B cell (primary cell): ENCODE measurements at regions not wholly inside any gene's neighbourhood (a gene's known extent, or its start where the extent isn't known, plus 50 kb on each side); places are given as distances from the start of the nearest gene placed in this dataset.

Source experiments
- ATAC-seq: fragments of 200-7000 bp; cut with Tn5 transposase; one replicate; pipeline ENCODE4 v1.10.0; 2021; ENCODE audit warnings: low read depth, mild to moderate bottlenecking, moderate number of reproducible peaks, moderate library complexity
- CTCF ChIA-PET: fragments of 350-600 bp; sonication (Branson Sonifier 250); formaldehyde crosslinking; loops from one replicate; lab custom pipeline; 2021; ENCODE audit warnings: antibody characterized with exemption, inconsistent platforms; lab: Charles Lee
- POLR2A ChIA-PET: fragments of 350-600 bp; sonication (Branson Sonifier 250); formaldehyde crosslinking; loops from one replicate; lab custom pipeline; 2021; ENCODE audit warnings: antibody characterized with exemption; lab: Charles Lee
- DNase-seq: peaks from one replicate; pipeline ENCODE4 v3.0.0; 2013
- H2AFZ ChIP-seq: 2 replicates; pipeline ENCODE4 v1.6.1; 2012; ENCODE audit warnings: mild to moderate bottlenecking, low read depth, low read length; ENCODE audit not compliant: insufficient read depth, poor library complexity, severe bottlenecking
- H3K27ac ChIP-seq, 2 donors: 1 replicate in 1 of 2; 2 replicates in 1 of 2; pipeline ENCODE4 v1.5.1; 2012 to 2013; ENCODE audit warnings: low read length in 2 of 2, mild to moderate bottlenecking in 2 of 2, moderate library complexity in 1 of 2
- H3K27me3 ChIP-seq, 4 experiments: fragments of 200-600 bp in 1 of 4; sonication (generic) in 1 of 4; replicated peaks in 1 of 4; 1 replicate in 2 of 4; 2 replicates in 2 of 4; pipeline versions ENCODE4 v1.6.1 to v1.7.0; 2013 to 2016; ENCODE audit warnings: low read length in 3 of 4, mild to moderate bottlenecking in 2 of 4, mixed read lengths in 1 of 4, moderate library complexity in 1 of 4; ENCODE audit not compliant: insufficient read depth in 4 of 4, control insufficient read depth in 3 of 4; ENCODE audit errors: control extremely low read depth in 1 of 4
- H3K36me3 ChIP-seq, 2 experiments: replicated peaks in 1 of 2; 1 replicate in 1 of 2; 2 replicates in 1 of 2; pipeline versions ENCODE4 v1.6.1 to v1.7.1; 2013; ENCODE audit warnings: low read length in 1 of 2; ENCODE audit not compliant: insufficient read depth in 2 of 2, control insufficient read depth in 1 of 2; ENCODE audit errors: control extremely low read depth in 1 of 2, extremely low read depth in 1 of 2
- H3K4me1 ChIP-seq, 2 donors: fragments of 200-600 bp in 1 of 2; sonication (generic) in 1 of 2; 1 replicate in 1 of 2; 2 replicates in 1 of 2; pipeline versions ENCODE4 v1.5.1 to v1.6.1; 2013 to 2017; ENCODE audit warnings: low read length in 2 of 2; ENCODE audit not compliant: control insufficient read depth in 2 of 2, insufficient read depth in 2 of 2
- H3K4me2 ChIP-seq: replicated peaks from 2 replicates; pipeline ENCODE3; 2012; ENCODE audit warnings: mild to moderate bottlenecking, low read depth, low read length; ENCODE audit not compliant: poor library complexity, severe bottlenecking
- H3K4me3 ChIP-seq, 5 experiments: fragments of 200-600 bp in 1 of 5; sonication (generic) in 1 of 5; 1 replicate in 3 of 5; 2 replicates in 2 of 5; pipeline versions ENCODE4 v1.5.1 to v1.7.0; 2011 to 2016; ENCODE audit warnings: low read length in 4 of 5, mild to moderate bottlenecking in 4 of 5, low read depth in 2 of 5, control low read depth in 1 of 5, moderate library complexity in 1 of 5; ENCODE audit not compliant: insufficient read depth in 1 of 5; ENCODE audit errors: control extremely low read depth in 1 of 5, extremely low read depth in 1 of 5
- H3K79me2 ChIP-seq: fragments of 200-600 bp; sonication (generic); one replicate; pipeline ENCODE4 v1.6.0; 2016; ENCODE audit warnings: low read length; ENCODE audit not compliant: control insufficient read depth, insufficient read depth
- H3K9ac ChIP-seq: fragments of 200-600 bp; sonication (generic); 2 replicates; pipeline ENCODE4 v1.6.1; 2017; ENCODE audit warnings: mild to moderate bottlenecking, low read length, moderate library complexity
- H3K9me3 ChIP-seq, 3 donors: one replicate each; pipeline versions ENCODE4 v1.6.1 to v1.7.1; 2013; ENCODE audit warnings: low read length in 2 of 3; ENCODE audit not compliant: control insufficient read depth in 2 of 3, insufficient read depth in 1 of 3; ENCODE audit errors: control extremely low read depth in 1 of 3
- H4K20me1 ChIP-seq: 2 replicates; pipeline ENCODE4 v1.6.0; 2012; ENCODE audit warnings: mild to moderate bottlenecking, low read length; ENCODE audit not compliant: insufficient read depth, control insufficient read depth, poor library complexity, severe bottlenecking
- H3K27ac Mint-ChIP-seq: one replicate; pipeline ENCODE4 v1.8.0; 2021; ENCODE audit warnings: mixed read lengths
- H3K27me3 Mint-ChIP-seq: one replicate; pipeline ENCODE4 v1.8.0; 2021; ENCODE audit warnings: mixed read lengths
- H3K4me1 Mint-ChIP-seq: one replicate; pipeline ENCODE4 v1.8.0; 2021; ENCODE audit warnings: mixed read lengths
- H3K4me3 Mint-ChIP-seq: one replicate; pipeline ENCODE4 v1.8.0; 2021; ENCODE audit warnings: mixed read lengths
- H3K9me3 Mint-ChIP-seq: one replicate; pipeline ENCODE4 v1.8.0; 2022; ENCODE audit warnings: mixed read lengths; ENCODE audit not compliant: insufficient read depth
- EZH2 ChIP-seq: IDR thresholded peaks from 2 replicates; pipeline ENCODE4 v1.6.1; 2012; ENCODE audit warnings: borderline replicate concordance, low read depth, mild to moderate bottlenecking, moderate library complexity, low read length; ENCODE audit not compliant: insufficient read depth, poor library complexity, severe bottlenecking
- WGBS: methylation state at CpG from one replicate; pipeline ENCODE4 v1.1.5; 2013; ENCODE audit warnings: missing lambda C conversion rate; ENCODE audit not compliant: insufficient coverage; 5-methylcytosine and 5-hydroxymethylcytosine counted together
- intact Hi-C: fragments of 100-400 bp; cut with micrococcal nuclease; formaldehyde crosslinking; loops from one replicate; pipeline ENCODE4 v1.10.0; 2022
- TF ChIP-seq, protein P1 (sequence below): fragments of 200-600 bp; IDR thresholded peaks from one replicate; pipeline ENCODE4 v1.8.0; 2022; ENCODE audit warnings: antibody characterized with exemption, mild to moderate bottlenecking

DNA sequence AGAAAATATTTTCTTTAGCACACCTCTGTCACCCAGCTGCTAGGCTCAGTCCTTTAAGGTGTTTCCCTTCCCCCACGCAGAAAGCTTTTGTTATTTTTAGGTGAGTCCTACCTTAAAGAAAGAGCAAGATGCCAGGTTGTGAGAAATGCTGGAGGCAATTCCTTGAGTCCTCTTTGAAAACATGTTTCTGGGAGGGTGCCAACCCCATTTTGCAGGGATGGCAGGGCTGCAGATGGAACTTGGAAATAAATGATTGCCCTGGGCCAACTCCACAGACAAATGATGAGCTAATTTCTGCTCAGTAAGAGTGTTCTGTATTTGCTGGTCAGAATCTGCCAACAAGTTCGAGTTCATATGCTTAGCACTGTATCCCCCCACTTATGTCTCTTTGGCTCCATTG, 119.2 kb upstream of the RAB3GAP2 start:
- H2AFZ ChIP-seq, result no peak overlapping the region
- no peak overlapping the region for H3K4me3 ChIP-seq
- no peaks in the 10 kb centered on the region for H3K27me3 ChIP-seq
- H3K4me1 ChIP-seq, result no peaks in the 10 kb centered on the region
- H3K9ac ChIP-seq, result no peak overlapping the region
- no peak overlapping the region for H3K4me3 Mint-ChIP-seq
- CTCF ChIA-PET, result no interaction called here
- no CpG with 5 or more reads among the region's 2 CpGs for WGBS
- DNase-seq (no peak), ATAC-seq (no peak)
- H3K27ac ChIP-seq, result no peak overlapping the region
- H3K79me2 ChIP-seq, result no peaks in the 10 kb centered on the region
- H3K36me3 ChIP-seq, result no peaks in the 10 kb centered on the region
- H3K27me3 Mint-ChIP-seq, result peaks cover 35% of the 10 kb centered on the region
- H3K9me3 ChIP-seq, result no peaks in the 10 kb centered on the region
- H4K20me1 ChIP-seq, result no peaks in the 10 kb centered on the region
- no peak for TF ChIP-seq EZH2
- TF ChIP-seq, protein P1, sequence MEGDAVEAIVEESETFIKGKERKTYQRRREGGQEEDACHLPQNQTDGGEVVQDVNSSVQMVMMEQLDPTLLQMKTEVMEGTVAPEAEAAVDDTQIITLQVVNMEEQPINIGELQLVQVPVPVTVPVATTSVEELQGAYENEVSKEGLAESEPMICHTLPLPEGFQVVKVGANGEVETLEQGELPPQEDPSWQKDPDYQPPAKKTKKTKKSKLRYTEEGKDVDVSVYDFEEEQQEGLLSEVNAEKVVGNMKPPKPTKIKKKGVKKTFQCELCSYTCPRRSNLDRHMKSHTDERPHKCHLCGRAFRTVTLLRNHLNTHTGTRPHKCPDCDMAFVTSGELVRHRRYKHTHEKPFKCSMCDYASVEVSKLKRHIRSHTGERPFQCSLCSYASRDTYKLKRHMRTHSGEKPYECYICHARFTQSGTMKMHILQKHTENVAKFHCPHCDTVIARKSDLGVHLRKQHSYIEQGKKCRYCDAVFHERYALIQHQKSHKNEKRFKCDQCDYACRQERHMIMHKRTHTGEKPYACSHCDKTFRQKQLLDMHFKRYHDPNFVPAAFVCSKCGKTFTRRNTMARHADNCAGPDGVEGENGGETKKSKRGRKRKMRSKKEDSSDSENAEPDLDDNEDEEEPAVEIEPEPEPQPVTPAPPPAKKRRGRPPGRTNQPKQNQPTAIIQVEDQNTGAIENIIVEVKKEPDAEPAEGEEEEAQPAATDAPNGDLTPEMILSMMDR, result no peak
- no peaks in the 10 kb centered on the region for H3K4me1 Mint-ChIP-seq
- H3K4me2 ChIP-seq, result no peak overlapping the region
- intact Hi-C loops, result no loop called here
- POLR2A ChIA-PET, result no interaction called here
- H3K27ac Mint-ChIP-seq, result no peak overlapping the region
- H3K9me3 Mint-ChIP-seq, result no peaks in the 10 kb centered on the region

DNA sequence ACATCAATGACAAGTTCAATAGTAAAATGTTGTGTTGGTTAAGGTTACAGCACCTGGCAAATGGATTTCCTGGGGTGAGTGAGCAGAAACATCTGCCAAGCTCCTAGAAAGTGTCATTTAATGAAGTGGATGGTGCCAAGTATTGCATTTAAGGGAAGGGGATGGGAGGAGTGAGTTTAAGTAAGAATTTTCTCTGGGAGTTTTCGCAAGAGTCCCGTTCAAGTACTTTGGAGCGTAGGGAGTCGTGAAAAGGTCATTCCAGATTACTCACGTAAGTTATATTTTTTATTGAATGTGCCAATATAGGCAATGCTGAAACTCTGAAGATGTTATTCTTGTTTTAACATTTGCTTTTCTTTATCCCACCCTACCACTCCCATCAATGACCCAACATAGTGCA, 117.4 kb upstream of the RAB3GAP2 start:
- no peak overlapping the region for H3K4me3 Mint-ChIP-seq
- H3K4me1 Mint-ChIP-seq, result no peaks in the 10 kb centered on the region
- peaks cover 7% of the 10 kb centered on the region for H3K9me3 Mint-ChIP-seq
- Histone ChIP-seq H3K9me3 (no peaks in the 10 kb centered on the region), H2AFZ (no peak overlapping the region), H3K36me3 (no peaks in the 10 kb centered on the region), H3K4me2 (no peak overlapping the region), H3K4me3 (no peak overlapping the region), H4K20me1 (no peaks in the 10 kb centered on the region), H3K27ac (no peak overlapping the region), H3K27me3 (no peaks in the 10 kb centered on the region), H3K79me2 (no peaks in the 10 kb centered on the region), H3K9ac (no peak overlapping the region), H3K4me1 (no peaks in the 10 kb centered on the region)
- TF ChIP-seq EZH2, result no peak
- TF ChIP-seq, protein P1, result no peak
- peaks cover 30% of the 10 kb centered on the region for H3K27me3 Mint-ChIP-seq
- intact Hi-C loops, result no loop called here
- ATAC-seq (no peak), DNase-seq (no peak)
- no peak overlapping the region for H3K27ac Mint-ChIP-seq
- WGBS, result 83% methylated on average over 2 of the region's 5 CpGs
- ChIA-PET CTCF (no interaction called here), POLR2A (no interaction called here)
